ENCODE measurements at regions not wholly inside any gene's neighbourhood (a gene's known extent, or its start where the extent isn't known, plus 50 kb on each side); places are given as distances from the start of the nearest gene placed in this dataset.

GRCh38 chr2:111222204-111222866 lies 101.6 kb downstream of the BCL2L11 start:
- TF ChIP-seq FOXP2 (optimal IDR thresholded peaks at IDR 0.05; ENCODE audit: borderline replicate concordance, extremely low read depth, extremely low read length, insufficient read depth) (no peak), REST (IDR thresholded peaks at IDR 0.05; ENCODE audit: insufficient read depth in 1 of 2, low read depth in 2 of 2, low read length in 2 of 2) (no peak), POLR2AphosphoS5 (IDR thresholded peaks at IDR 0.05; ENCODE audit: low read depth, low read length) (no peak), SIN3A (IDR thresholded peaks at IDR 0.05; ENCODE audit: borderline replicate concordance, insufficient read depth, low read length) (no peak), TAF1 (IDR thresholded peaks at IDR 0.05; ENCODE audit: borderline replicate concordance, insufficient read depth, low read length) (no peak)

- no peak for TF ChIP-seq SIN3A (IDR thresholded peaks at IDR 0.05; ENCODE audit: borderline replicate concordance, insufficient read depth, low read length)
- no peak for TF ChIP-seq TAF1 (IDR thresholded peaks at IDR 0.05; ENCODE audit: borderline replicate concordance, insufficient read depth, low read length)
- TF ChIP-seq FOXP2 (optimal IDR thresholded peaks at IDR 0.05; ENCODE audit: borderline replicate concordance, extremely low read depth, extremely low read length, insufficient read depth), result no peak
- no peak for TF ChIP-seq REST (IDR thresholded peaks at IDR 0.05; ENCODE audit: insufficient read depth in 1 of 2, low read depth in 2 of 2, low read length in 2 of 2)
- TF ChIP-seq POLR2AphosphoS5 (IDR thresholded peaks at IDR 0.05; ENCODE audit: low read depth, low read length), result no peak
Observed at GRCh38 chr2:111225856-111226255, 105.1 kb downstream of the BCL2L11 start.

GRCh38 chr2:111226876-111227700 lies 106.4 kb downstream of the BCL2L11 start:
- TF ChIP-seq TAF1 (IDR thresholded peaks at IDR 0.05; ENCODE audit: borderline replicate concordance, insufficient read depth, low read length) (no peak), FOXP2 (optimal IDR thresholded peaks at IDR 0.05; ENCODE audit: borderline replicate concordance, extremely low read depth, extremely low read length, insufficient read depth) (no peak), SIN3A (IDR thresholded peaks at IDR 0.05; ENCODE audit: borderline replicate concordance, insufficient read depth, low read length) (no peak), REST (IDR thresholded peaks at IDR 0.05; ENCODE audit: insufficient read depth in 1 of 2, low read depth in 2 of 2, low read length in 2 of 2) (no peak), POLR2AphosphoS5 (IDR thresholded peaks at IDR 0.05; ENCODE audit: low read depth, low read length) (no peak)

- TF ChIP-seq TAF1 (IDR thresholded peaks at IDR 0.05; ENCODE audit: borderline replicate concordance, insufficient read depth, low read length) (no peak), POLR2AphosphoS5 (IDR thresholded peaks at IDR 0.05; ENCODE audit: low read depth, low read length) (no peak), SIN3A (IDR thresholded peaks at IDR 0.05; ENCODE audit: borderline replicate concordance, insufficient read depth, low read length) (no peak), REST (IDR thresholded peaks at IDR 0.05; ENCODE audit: insufficient read depth in 1 of 2, low read depth in 2 of 2, low read length in 2 of 2) (no peak), FOXP2 (optimal IDR thresholded peaks at IDR 0.05; ENCODE audit: borderline replicate concordance, extremely low read depth, extremely low read length, insufficient read depth) (no peak)
Observed at GRCh38 chr2:111227716-111228141, 107.0 kb downstream of the BCL2L11 start.

All from PFSK-1 (cell line).